IMR-90 (cell line): ENCODE measurements at regions not wholly inside any gene's neighbourhood (a gene's known extent, or its start where the extent isn't known, plus 50 kb on each side); places are given as distances from the start of the nearest gene placed in this dataset.

ENCODE experiments used
- ATAC-seq: fragments of 200-7000 bp; cut with Tn5 transposase; 2 replicates; pipeline ENCODE4 v1.9.1; 2020; ENCODE audit warnings: low read depth, mild to moderate bottlenecking, moderate library complexity
- BruUV-seq: library from RNA; stranded (reverse); fragments of 400-500 nt; replicated peaks from 2 replicates; lab custom pipeline; 2021; lab: Mats Ljungman, UMichigan
- CTCF ChIA-PET: fragments of 300-600 bp; formaldehyde crosslinking; extraction: SDS; loops from one replicate; lab custom pipeline; 2021; ENCODE audit warnings: antibody characterized with exemption; lab: Yijun Ruan, JAX
- POLR2A ChIA-PET: fragments of 300-600 bp; sonication (Branson Sonifier 250); formaldehyde crosslinking; loops from one replicate; lab custom pipeline; 2022; ENCODE audit warnings: antibody characterized with exemption; ENCODE audit not compliant: unreplicated experiment; lab: Charles Lee
- DNase-seq: peaks from one replicate; pipeline ENCODE4 v3.0.0; 2013
- H2AFZ ChIP-seq: replicated peaks from 2 replicates; pipeline ENCODE3; 2013; ENCODE audit warnings: low read length, mild to moderate bottlenecking; ENCODE audit not compliant: poor library complexity
- H2AK5ac ChIP-seq: 2 replicates; pipeline ENCODE4 v1.6.1; 2013; ENCODE audit warnings: low read depth, low read length, inconsistent platforms
- H2AK9ac ChIP-seq: replicated peaks from 2 replicates; pipeline ENCODE3; 2013; ENCODE audit warnings: mild to moderate bottlenecking, low read depth, low read length, moderate library complexity; ENCODE audit not compliant: poor library complexity
- H2BK120ac ChIP-seq: 2 replicates; pipeline ENCODE4 v1.6.1; 2013; ENCODE audit warnings: low read depth, low read length, inconsistent platforms
- H2BK15ac ChIP-seq: 3 replicates; pipeline ENCODE4 v1.6.1; 2013; ENCODE audit warnings: low read depth, low read length, inconsistent platforms
- H2BK20ac ChIP-seq: 2 replicates; pipeline ENCODE4 v1.6.1; 2013; ENCODE audit warnings: low read depth, mild to moderate bottlenecking, inconsistent platforms, low read length, moderate library complexity
- H2BK5ac ChIP-seq: 2 replicates; pipeline ENCODE4 v1.6.1; 2013; ENCODE audit warnings: mild to moderate bottlenecking, low read depth, low read length, inconsistent platforms; ENCODE audit not compliant: poor library complexity, severe bottlenecking
- H3K14ac ChIP-seq: replicated peaks from 2 replicates; pipeline ENCODE4 v1.6.1; 2013; ENCODE audit warnings: low read depth, low read length, inconsistent platforms
- H3K18ac ChIP-seq: 2 replicates; pipeline ENCODE4 v1.6.1; 2013; ENCODE audit warnings: low read depth, low read length, control low read depth
- H3K23ac ChIP-seq: 2 replicates; pipeline ENCODE4 v1.6.1; 2013; ENCODE audit warnings: low read depth, low read length, inconsistent platforms
- H3K27ac ChIP-seq: 2 replicates; pipeline ENCODE4 v1.5.1; 2013; ENCODE audit warnings: mild to moderate bottlenecking, control low read depth, low read length; ENCODE audit not compliant: insufficient read depth
- H3K27me3 ChIP-seq: 2 replicates; pipeline ENCODE4 v1.6.1; 2013; ENCODE audit warnings: low read length; ENCODE audit not compliant: control insufficient read depth, insufficient read depth
- H3K36me3 ChIP-seq: 2 replicates; pipeline ENCODE4 v1.6.1; 2013; ENCODE audit warnings: low read length, mixed read lengths; ENCODE audit not compliant: control insufficient read depth, insufficient read depth
- H3K4ac ChIP-seq: 2 replicates; pipeline ENCODE4 v1.6.1; 2013; ENCODE audit warnings: low read depth, low read length, inconsistent platforms
- H3K4me1 ChIP-seq: 2 replicates; pipeline ENCODE4 v1.6.1; 2013; ENCODE audit warnings: low read length, mixed read lengths; ENCODE audit not compliant: control insufficient read depth, insufficient read depth
- H3K4me2 ChIP-seq: 2 replicates; pipeline ENCODE4 v1.6.1; 2013; ENCODE audit warnings: low read depth, mild to moderate bottlenecking, control low read depth, low read length, moderate library complexity
- H3K4me3 ChIP-seq: 2 replicates; pipeline ENCODE4 v1.5.1; 2013; ENCODE audit warnings: low read depth, mild to moderate bottlenecking, control low read depth, low read length, moderate library complexity; ENCODE audit not compliant: insufficient read depth
- H3K56ac ChIP-seq: 2 replicates; pipeline ENCODE4 v1.6.1; 2013; ENCODE audit warnings: low read length, inconsistent platforms; ENCODE audit not compliant: insufficient read depth; ENCODE audit errors: extremely low read depth
- H3K79me1 ChIP-seq, 2 experiments: 2 replicates each; pipeline ENCODE4 v1.6.1; 2013; ENCODE audit warnings: low read length in 2 of 2, inconsistent platforms in 1 of 2, low read depth in 1 of 2
- H3K9ac ChIP-seq: 2 replicates; pipeline ENCODE4 v1.6.1; 2013; ENCODE audit warnings: low read depth, low read length, control low read depth
- H3K9me1 ChIP-seq: 2 replicates; pipeline ENCODE4 v1.6.1; 2013; ENCODE audit warnings: low read length, inconsistent platforms; ENCODE audit not compliant: insufficient read depth
- H3K9me3 ChIP-seq: 2 replicates; pipeline ENCODE4 v1.6.1; 2013; ENCODE audit warnings: low read length; ENCODE audit not compliant: control insufficient read depth, insufficient read depth
- H4K20me1 ChIP-seq: 2 replicates; pipeline ENCODE4 v1.6.1; 2013; ENCODE audit warnings: low read length, inconsistent platforms; ENCODE audit not compliant: insufficient read depth
- H4K5ac ChIP-seq: 2 replicates; pipeline ENCODE4 v1.6.1; 2013; ENCODE audit warnings: mild to moderate bottlenecking, low read depth, low read length, control low read depth
- H4K8ac ChIP-seq, 2 experiments: 2 replicates each; pipeline ENCODE4 v1.6.1; 2013; ENCODE audit warnings: low read depth in 2 of 2, low read length in 2 of 2, control low read depth in 1 of 2, inconsistent platforms in 1 of 2
- H4K91ac ChIP-seq: 2 replicates; pipeline ENCODE4 v1.6.1; 2013; ENCODE audit warnings: low read depth, low read length, inconsistent platforms; ENCODE audit not compliant: insufficient read depth
- BHLHE40 ChIP-seq: fragments of 150-350 bp; IDR thresholded peaks from 2 replicates; pipeline ENCODE4 v1.6.1; 2016; ENCODE audit warnings: mild to moderate bottlenecking, low read depth, low read length
- CEBPB ChIP-seq: IDR thresholded peaks from 2 replicates; pipeline ENCODE4 v1.6.1; 2012; ENCODE audit warnings: low read depth, low read length, improper control_type of control experiment
- FOS ChIP-seq: fragments of 150-350 bp; IDR thresholded peaks from 2 replicates; pipeline ENCODE4 v1.6.1; 2016; ENCODE audit warnings: low read depth, low read length
- MAZ ChIP-seq: IDR thresholded peaks from 2 replicates; pipeline ENCODE4 v1.6.1; 2012; ENCODE audit warnings: low read depth, mild to moderate bottlenecking, low read length, improper control_type of control experiment, moderate library complexity, borderline replicate concordance
- MXI1 ChIP-seq: IDR thresholded peaks from 2 replicates; pipeline ENCODE4 v1.6.1; 2012; ENCODE audit warnings: low read depth, mild to moderate bottlenecking, low read length, moderate library complexity, borderline replicate concordance
- NFE2L2 ChIP-seq: fragments of 150-350 bp; IDR thresholded peaks from 2 replicates; pipeline ENCODE4 v1.6.1; 2016; ENCODE audit warnings: low read depth, mild to moderate bottlenecking, low read length
- POLR2A ChIP-seq: IDR thresholded peaks from 2 replicates; pipeline ENCODE4 v1.6.1; 2012; ENCODE audit warnings: mild to moderate bottlenecking, low read depth, low read length
- RAD21 ChIP-seq: IDR thresholded peaks from 2 replicates; pipeline ENCODE4 v1.6.1; 2012; ENCODE audit warnings: low read length, improper control_type of control experiment
- RCOR1 ChIP-seq: IDR thresholded peaks from 2 replicates; pipeline ENCODE4 v1.6.1; 2012; ENCODE audit warnings: mild to moderate bottlenecking, low read length, improper control_type of control experiment; ENCODE audit not compliant: insufficient replicate concordance
- SMC3 ChIP-seq: fragments of 150-350 bp; IDR thresholded peaks from 2 replicates; pipeline ENCODE4 v1.6.1; 2016; ENCODE audit warnings: low read depth, mild to moderate bottlenecking, antibody characterized with exemption, low read length, moderate library complexity
- WGBS, 2 experiments: methylation state at CpG; one replicate each; pipeline versions ENCODE4 v1.1.5 to v1.1.7; 2013; ENCODE audit warnings: missing lambda C conversion rate in 2 of 2; ENCODE audit not compliant: insufficient read length in 1 of 2; ENCODE audit errors: extremely low coverage in 2 of 2; 5-methylcytosine and 5-hydroxymethylcytosine counted together
- dilution Hi-C: fragments of 300-500 bp; cut with HindIII; formaldehyde crosslinking; loops from one replicate; pipeline ENCODE4 v1.14.3; 2018; ENCODE audit warnings: low sequenced_read_pairs; ENCODE audit not compliant: unreplicated experiment
- in situ Hi-C: fragments of 300-500 bp; cut with MboI; formaldehyde crosslinking; loops from 3 replicates; pipeline ENCODE4 v1.14.3; 2019; ENCODE audit warnings: low sequenced_read_pairs, inconsistent platforms, mixed read lengths
- intact Hi-C: fragments of 100-400 bp; cut with micrococcal nuclease; formaldehyde crosslinking; loops from 2 replicates; pipeline ENCODE4 v1.10.0; 2022

DNA sequence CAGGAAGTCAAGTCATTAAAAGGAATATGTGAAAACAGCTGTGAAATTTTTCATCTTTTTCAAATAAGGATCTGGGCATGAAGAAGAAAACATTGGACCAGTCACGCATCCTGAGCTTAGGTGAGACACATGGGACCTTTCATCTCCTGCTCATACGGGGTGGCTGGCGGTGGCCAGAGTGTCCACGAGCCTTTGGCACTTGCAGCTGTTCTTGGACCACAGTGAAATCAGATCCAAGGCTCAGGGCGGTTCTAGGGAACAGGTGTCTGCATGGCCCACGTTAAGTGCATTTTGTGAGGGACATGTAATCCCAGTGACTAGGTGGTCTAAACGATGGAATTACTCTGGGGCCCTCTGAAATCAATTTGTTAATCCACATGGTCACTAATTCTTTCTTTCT lies 212.7 kb upstream of the COPS8 start:
- TF ChIP-seq MXI1 = no peak
- TF ChIP-seq MAZ = no peak
- no peak for TF ChIP-seq SMC3
- TF ChIP-seq POLR2A = no peak
- TF ChIP-seq BHLHE40 = no peak
- no peak for TF ChIP-seq NFE2L2
- TF ChIP-seq CEBPB = no peak
- no peak for TF ChIP-seq RAD21
- no peak for TF ChIP-seq RCOR1
- TF ChIP-seq FOS = no peak
- ChIA-PET CTCF (no interaction called here), POLR2A (no interaction called here)
- H3K56ac ChIP-seq = no peak overlapping the region
- no peak for ATAC-seq
- in situ Hi-C loops = no loop called here
- H3K27me3 ChIP-seq = no peaks in the 10 kb centered on the region; the same call in 1 of the 2 replicates
- no peak overlapping the region for H4K91ac ChIP-seq
- H4K8ac ChIP-seq = no peak overlapping the region
- H4K5ac ChIP-seq = no peak overlapping the region
- H3K79me1 ChIP-seq = no peaks in the 10 kb centered on the region
- H3K23ac ChIP-seq = no peak overlapping the region
- no peaks in the 10 kb centered on the region for H3K9me3 ChIP-seq
- no peak overlapping the region for H3K18ac ChIP-seq
- intact Hi-C loops = no loop called here
- H3K9ac ChIP-seq = no peak overlapping the region
- no peak overlapping the region for H2BK15ac ChIP-seq
- H2BK20ac ChIP-seq = no peak overlapping the region
- dilution Hi-C loops = no loop called here
- 0 out of 2 replicates have a peak, but pooled peaks cover 2% of the 10 kb centered on the region for H3K9me1 ChIP-seq
- H3K4me3 ChIP-seq = no peak overlapping the region
- no peak for DNase-seq
- H3K4me2 ChIP-seq = no peak overlapping the region
- no peak overlapping the region for H2AK5ac ChIP-seq
- no peak overlapping the region for H3K14ac ChIP-seq
- no peaks in the 10 kb centered on the region for H4K20me1 ChIP-seq
- H3K4me1 ChIP-seq = no peaks in the 10 kb centered on the region
- H3K27ac ChIP-seq = no peak overlapping the region
- 87% methylated on average over 3 of the region's 7 CpGs; no CpG with 5 or more reads in 1 of the 2 experiments for WGBS, 2 experiments
- H2AFZ ChIP-seq = no peak overlapping the region
- H3K4ac ChIP-seq = no peak overlapping the region
- no peak overlapping the region for H2AK9ac ChIP-seq
- no peaks in the 10 kb centered on the region for H3K36me3 ChIP-seq
- no peak overlapping the region for H2BK5ac ChIP-seq
- no TSS peak for BruUV-seq
- no peak overlapping the region for H2BK120ac ChIP-seq
